ENCODE measurements at regions not wholly inside any gene's neighbourhood (a gene's known extent, or its start where the extent isn't known, plus 50 kb on each side); places are given as distances from the start of the nearest gene placed in this dataset.

DNA sequence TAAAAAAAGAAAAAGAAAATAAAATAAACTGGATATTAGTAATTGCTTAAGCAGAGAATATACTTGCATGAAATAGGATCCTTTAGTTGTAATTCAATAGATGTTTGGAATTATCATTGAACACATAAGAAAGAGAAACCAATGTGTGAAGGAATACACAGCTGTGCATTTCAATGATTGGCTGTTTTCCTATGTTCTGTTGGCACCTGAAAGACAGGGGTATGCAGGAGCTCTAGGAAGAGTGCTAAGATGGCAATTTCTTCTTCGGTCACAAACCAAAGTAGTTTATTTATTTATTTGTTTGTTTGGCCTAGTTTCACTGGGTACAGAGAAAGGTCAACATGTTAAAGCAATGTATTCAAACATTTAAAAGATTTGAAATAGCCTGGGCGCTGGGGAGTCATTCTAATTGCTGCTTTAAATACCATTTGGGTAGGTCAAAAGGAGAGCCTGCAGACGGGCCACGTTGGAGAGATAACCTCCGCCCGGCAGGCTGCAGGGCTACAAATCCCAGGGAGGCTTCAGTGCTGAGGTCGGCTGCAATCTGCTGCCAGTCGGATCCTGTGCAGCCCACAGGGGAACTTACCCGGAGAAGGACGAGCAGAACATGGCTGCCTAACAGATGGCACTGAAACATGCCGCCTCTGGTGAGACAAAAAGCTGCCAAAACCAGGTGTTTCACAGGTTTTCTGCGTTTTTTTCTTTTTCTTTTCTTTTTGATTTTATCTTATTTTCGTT is 154.2 kb upstream of the TYRP1 start:
- Mint-ChIP-seq H3K27me3 (no peaks in the 10 kb centered on the region), H3K4me3 (no peak overlapping the region), H3K36me3 (no peaks in the 10 kb centered on the region), H3K27ac (no peak overlapping the region), H3K9me3 (peaks cover 11% of the 10 kb centered on the region), H3K4me1 (no peaks in the 10 kb centered on the region)
- CTCF ChIA-PET: no interaction called here
- no peak for DNase-seq

DNA sequence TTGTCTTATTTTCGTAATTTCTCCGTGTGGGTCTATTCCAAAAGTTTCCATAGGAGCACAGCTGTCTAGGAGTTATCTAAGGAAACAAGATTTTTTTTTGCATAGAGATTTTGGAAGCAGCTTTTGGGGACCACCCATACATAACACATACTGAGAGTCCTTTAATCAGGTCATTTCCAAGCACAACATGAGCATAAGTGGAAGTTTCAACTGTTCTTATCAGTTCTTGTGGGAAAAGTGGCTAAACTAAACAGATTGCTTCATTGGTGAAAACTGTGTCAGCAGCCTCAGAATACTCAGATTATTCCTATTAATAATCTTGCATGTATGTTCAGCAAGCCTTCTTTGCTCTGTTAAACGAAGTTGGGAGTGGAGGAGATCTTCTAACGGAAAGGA is 153.6 kb upstream of the TYRP1 start:
- no peak for DNase-seq
- Mint-ChIP-seq H3K27me3 (no peaks in the 10 kb centered on the region), H3K4me1 (no peaks in the 10 kb centered on the region), H3K4me3 (no peak overlapping the region), H3K27ac (no peak overlapping the region), H3K9me3 (peaks cover 11% of the 10 kb centered on the region), H3K36me3 (no peaks in the 10 kb centered on the region)
- CTCF ChIA-PET: no interaction called here

DNA sequence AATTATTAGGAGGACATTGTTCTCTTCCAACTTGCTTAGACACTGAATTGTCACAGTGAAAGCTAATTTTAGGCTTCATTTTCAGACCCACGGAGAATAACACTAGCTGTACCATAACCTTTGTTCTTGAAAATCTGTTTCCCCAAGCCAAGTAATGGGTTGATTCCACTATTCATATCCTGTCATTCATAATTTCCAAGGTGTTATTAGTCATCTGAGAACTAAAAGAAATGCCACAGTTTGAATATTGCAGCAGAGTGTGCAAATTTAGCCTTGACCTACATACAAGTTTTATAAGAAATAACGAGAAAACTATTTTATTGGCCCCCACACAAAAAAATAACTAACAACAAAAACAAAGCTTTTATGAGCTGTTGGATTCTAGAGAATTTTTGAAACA is 148.5 kb upstream of the TYRP1 start:
- Mint-ChIP-seq H3K4me1 (no peaks in the 10 kb centered on the region), H3K9me3 (peaks cover 9% of the 10 kb centered on the region), H3K27ac (no peak overlapping the region), H3K36me3 (no peaks in the 10 kb centered on the region), H3K4me3 (no peak overlapping the region), H3K27me3 (no peaks in the 10 kb centered on the region)
- no peak for DNase-seq
- CTCF ChIA-PET: interaction anchor here (0.5 kb wide), 1 partner anchor 81 kb away, joined by 3 read pairs; no protein-coding TSS in a partner anchor

DNA sequence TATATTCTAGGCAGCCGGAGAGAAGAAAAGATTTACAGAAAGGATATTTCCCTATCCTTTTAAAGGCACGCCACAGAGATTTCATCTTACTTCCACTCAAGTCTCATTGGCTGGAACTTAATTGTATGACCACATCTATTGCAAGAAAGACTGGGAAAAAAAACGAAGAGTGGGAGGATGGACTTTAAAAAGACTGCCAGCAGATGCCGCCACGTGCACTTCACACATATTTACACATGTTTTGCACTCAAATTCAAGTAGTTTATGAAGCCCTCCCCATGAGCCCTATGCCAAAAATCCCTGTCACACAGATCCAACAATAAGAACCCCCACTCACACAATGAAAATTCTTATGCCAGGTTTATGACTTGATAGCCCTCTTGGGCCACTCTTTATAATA is 138.5 kb upstream of the TYRP1 start:
- Mint-ChIP-seq H3K9me3 (peaks cover 15% of the 10 kb centered on the region), H3K27ac (no peak overlapping the region), H3K27me3 (no peaks in the 10 kb centered on the region), H3K4me3 (no peak overlapping the region), H3K4me1 (no peaks in the 10 kb centered on the region), H3K36me3 (no peaks in the 10 kb centered on the region)
- DNase-seq: no peak
- CTCF ChIA-PET: no interaction called here

DNA sequence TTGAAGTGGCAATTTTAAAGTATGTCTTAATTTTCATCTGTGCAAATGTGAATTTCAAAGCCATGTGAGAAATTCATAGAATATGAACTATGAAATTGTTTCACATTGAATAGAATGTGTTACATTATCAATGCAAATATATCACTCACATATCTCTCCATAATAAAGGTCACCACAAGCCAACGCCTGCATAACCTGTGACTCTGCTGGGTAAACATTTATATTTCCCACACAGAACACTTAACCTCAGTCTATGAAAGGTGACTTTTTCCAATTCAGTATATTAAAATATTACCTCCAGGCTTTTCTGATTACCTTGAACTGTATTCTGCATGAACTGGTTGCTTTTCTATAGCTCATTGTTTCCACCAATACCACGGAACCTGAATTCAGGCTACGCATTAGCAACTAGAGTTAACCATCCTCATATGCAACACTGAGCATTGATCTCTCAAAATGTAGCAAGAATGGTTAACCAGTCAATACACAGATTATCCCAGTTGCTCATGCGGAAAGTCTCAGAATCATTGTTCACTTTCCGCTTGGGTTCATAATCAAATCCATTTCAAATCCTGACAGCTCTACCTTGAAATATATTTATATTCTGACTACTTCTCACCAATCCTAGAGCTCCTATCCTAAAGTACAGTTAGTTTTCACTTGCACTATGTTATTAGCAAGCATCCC is 126.6 kb upstream of the TYRP1 start:
- CTCF ChIA-PET: no interaction called here
- no peak overlapping the region for H3K4me3 Mint-ChIP-seq
- H3K36me3 Mint-ChIP-seq: no peaks in the 10 kb centered on the region

DNA sequence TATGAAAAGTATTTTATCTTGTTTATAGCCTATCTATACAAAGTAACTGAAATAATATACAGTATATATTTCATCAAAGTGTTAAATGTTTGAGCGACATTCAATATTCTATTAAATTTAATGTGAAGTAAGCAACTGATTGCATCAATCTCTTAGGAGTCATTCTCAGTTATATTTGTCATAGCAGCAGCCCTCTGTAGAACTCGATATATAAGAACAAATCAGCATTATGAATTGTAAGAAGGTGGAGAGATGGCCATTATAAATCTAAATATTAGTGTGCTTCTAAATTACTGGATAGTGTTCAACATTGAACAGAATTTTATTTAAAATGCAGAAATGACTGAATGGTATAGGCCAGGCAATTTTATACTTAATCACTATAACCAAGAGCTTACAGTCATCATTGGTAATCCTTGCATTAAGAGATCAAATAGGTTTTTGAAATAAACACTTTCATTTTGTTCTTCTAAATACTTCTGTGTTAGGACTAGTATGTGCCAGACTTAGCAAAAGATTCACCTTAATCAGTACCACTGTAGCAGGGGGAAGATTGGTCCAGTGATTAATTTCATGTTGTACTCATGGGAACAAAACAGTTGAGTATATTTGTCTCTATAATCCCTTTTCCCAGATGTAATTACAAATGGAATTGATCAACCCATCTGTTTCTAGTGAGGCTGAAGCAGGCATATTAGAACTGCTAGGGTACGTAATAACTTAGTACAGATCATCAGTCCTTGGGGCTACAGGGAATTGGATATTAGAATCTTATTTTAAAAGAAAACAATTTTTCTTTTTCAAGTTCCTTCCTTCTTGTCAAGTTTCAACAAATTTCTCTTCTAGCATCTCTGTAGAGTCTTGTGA is 108.3 kb upstream of the TYRP1 start:
- CTCF ChIA-PET: no interaction called here
- Mint-ChIP-seq H3K36me3 (no peaks in the 10 kb centered on the region), H3K4me3 (no peak overlapping the region), H3K27ac (no peak overlapping the region), H3K27me3 (no peaks in the 10 kb centered on the region), H3K4me1 (no peaks in the 10 kb centered on the region), H3K9me3 (peaks cover 8% of the 10 kb centered on the region)
- DNase-seq: no peak

More for the DNA sequence above, 126.6 kb upstream of the TYRP1 start:
- Mint-ChIP-seq H3K4me1 (no peaks in the 10 kb centered on the region), H3K27ac (no peak overlapping the region), H3K27me3 (no peaks in the 10 kb centered on the region), H3K9me3 (peaks cover 16% of the 10 kb centered on the region)
- no peak for DNase-seq

DNA sequence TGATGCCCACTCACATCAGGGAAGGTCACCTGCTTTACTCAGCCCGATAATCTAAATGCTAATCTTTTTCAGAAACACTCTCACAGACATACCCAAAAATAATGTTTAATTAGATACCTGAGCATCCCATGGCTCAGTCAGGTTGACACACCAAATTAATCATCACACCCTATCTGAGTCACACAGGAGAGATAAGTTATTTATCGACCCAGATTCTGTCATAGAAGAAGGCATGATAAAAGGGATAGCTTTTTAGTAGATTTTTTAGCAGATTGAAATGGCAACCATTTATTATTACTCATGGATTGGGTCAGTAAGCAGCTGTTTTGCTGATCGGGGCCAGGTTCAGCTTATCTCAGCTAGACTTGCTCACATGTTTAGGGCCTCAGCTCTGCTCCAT is 97.8 kb upstream of the TYRP1 start:
- Mint-ChIP-seq H3K36me3 (no peaks in the 10 kb centered on the region), H3K27ac (no peak overlapping the region), H3K4me1 (no peaks in the 10 kb centered on the region), H3K9me3 (peaks cover 4% of the 10 kb centered on the region), H3K4me3 (no peak overlapping the region), H3K27me3 (no peaks in the 10 kb centered on the region)
- CTCF ChIA-PET: no interaction called here
- DNase-seq: no peak

DNA sequence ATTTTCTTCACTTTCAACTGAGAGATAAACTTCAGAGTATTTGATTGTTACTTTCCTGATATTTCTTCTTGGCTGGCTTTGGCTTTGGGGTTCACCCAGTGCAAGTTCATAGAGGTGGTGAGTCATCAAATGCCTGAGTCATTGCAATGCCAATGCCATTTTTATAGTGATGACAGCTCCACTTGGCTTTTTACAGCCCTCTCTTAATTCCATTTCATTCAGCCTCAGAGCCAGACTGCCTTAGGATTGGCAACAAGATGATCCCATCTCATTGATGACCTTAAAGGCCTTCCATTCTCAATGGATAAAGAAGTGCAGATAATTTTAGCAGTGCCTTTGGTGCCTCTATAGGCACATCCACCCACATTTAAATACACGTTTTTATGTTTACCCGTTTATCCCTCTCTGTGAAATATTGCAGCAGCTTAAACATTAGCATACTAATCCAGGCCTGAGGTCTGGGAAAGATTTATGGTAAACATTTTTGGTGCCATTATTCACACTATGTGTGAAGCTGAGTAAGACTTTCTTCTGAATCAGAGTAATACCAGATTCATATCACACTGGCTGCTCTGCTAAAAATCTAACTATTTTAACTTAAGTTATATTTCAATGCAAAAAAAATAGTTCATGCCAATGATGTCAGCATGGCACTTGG is 88.9 kb upstream of the TYRP1 start:
- no peak for DNase-seq
- H3K27ac Mint-ChIP-seq: no peak overlapping the region
- no peak overlapping the region for H3K4me3 Mint-ChIP-seq
- no peaks in the 10 kb centered on the region for H3K4me1 Mint-ChIP-seq
- peaks cover 4% of the 10 kb centered on the region for H3K9me3 Mint-ChIP-seq
- no peaks in the 10 kb centered on the region for H3K36me3 Mint-ChIP-seq
- CTCF ChIA-PET: no interaction called here
- H3K27me3 Mint-ChIP-seq: no peaks in the 10 kb centered on the region

DNA sequence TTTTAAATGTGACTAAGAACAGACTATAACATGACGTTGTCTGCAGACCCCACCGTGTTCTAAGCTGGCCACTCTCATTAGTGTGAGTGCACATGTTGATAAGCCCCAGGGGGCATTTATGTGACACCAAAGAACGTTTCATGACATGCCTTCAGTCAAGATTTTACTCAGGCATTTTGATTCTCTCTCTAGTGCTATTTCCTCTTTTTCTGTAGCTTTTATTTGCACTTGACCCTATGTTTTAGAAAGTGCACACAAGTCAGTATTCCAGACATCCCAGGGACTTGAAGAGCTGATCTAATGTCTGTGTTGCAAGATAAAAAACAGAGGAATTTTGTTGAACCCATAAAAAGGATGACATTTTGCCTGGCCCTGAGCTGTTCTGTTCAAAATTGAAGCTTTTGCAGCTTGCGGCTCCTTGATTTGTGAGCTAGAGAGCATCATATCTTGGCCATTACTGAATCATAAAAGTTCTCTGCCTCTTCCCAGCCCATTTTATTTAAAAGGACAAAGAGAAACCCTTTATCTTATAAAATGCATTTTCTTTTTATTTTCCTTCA is 80.9 kb upstream of the TYRP1 start:
- Mint-ChIP-seq H3K9me3 (peaks cover 9% of the 10 kb centered on the region), H3K4me3 (no peak overlapping the region), H3K27ac (no peak overlapping the region), H3K27me3 (no peaks in the 10 kb centered on the region), H3K4me1 (no peaks in the 10 kb centered on the region), H3K36me3 (no peaks in the 10 kb centered on the region)
- no peak for DNase-seq
- CTCF ChIA-PET: no interaction called here

DNA sequence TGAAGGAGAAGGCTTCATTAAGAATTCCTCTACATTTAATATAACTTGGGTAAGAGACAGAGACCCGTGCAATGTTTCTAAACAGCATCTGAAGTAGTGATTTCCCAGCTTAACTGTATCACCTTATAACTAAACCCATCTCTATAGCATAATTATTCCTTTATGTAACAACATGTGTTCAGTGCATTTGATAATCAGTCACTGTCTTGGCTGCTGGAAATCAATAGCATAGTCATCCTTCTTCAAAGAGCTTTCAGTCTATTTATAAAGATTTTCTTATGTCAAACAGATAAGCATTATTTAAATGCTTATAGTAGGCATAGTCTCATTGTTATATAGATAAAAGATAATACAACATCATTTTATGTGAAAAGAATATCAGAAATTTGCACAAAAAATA is 80.1 kb upstream of the TYRP1 start:
- CTCF ChIA-PET: no interaction called here
- H3K27ac Mint-ChIP-seq: no peak overlapping the region

DNA sequence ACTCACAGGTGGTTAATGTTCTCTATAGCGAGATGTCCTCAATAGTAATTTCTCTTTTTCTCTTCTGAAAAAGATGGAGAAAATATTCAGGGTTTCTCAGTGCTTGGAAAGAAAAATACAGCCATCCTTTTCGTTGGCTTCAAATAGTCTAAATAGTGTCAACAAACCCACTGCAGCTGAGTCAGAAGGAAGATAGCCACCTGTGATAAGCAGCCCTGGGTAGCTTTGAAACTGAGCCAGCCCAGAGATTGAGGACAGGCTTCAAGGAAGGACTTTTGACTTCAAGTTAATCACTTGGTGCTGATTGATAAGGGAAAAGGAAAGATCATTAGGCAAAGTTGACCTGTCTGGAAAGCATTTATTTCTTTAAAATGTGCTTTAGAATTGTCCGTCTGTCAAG is 78.7 kb upstream of the TYRP1 start:
- Mint-ChIP-seq H3K27me3 (no peaks in the 10 kb centered on the region), H3K4me1 (no peaks in the 10 kb centered on the region), H3K9me3 (peaks cover 6% of the 10 kb centered on the region), H3K4me3 (no peak overlapping the region), H3K36me3 (no peaks in the 10 kb centered on the region), H3K27ac (no peak overlapping the region)
- DNase-seq: no peak
- CTCF ChIA-PET: no interaction called here

More for the DNA sequence above, 80.1 kb upstream of the TYRP1 start:
- peaks cover 9% of the 10 kb centered on the region for H3K9me3 Mint-ChIP-seq
- H3K4me3 Mint-ChIP-seq: no peak overlapping the region
- no peak for DNase-seq
- no peaks in the 10 kb centered on the region for H3K4me1 Mint-ChIP-seq
- H3K27me3 Mint-ChIP-seq: no peaks in the 10 kb centered on the region
- no peaks in the 10 kb centered on the region for H3K36me3 Mint-ChIP-seq

DNA sequence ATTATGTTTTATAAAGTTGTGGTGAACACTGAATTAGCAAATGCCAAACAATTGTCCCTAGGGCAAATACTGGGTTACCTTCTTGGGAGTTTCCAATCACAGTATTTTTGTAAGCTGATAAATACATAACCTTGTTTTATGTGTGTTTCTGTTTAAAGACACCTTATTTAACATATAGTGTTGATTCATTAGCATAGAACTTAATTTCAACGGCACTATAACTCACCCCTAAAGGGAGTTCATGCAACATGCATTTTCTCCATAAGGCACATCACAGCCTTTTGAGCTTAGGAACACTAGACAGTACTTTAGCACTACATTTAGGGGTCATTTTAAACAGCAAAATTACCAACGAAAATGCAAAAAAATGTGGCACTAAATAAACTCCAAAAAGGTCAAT is 74.2 kb upstream of the TYRP1 start:
- H3K36me3 Mint-ChIP-seq: no peaks in the 10 kb centered on the region
- DNase-seq: no peak
- peaks cover 5% of the 10 kb centered on the region for H3K9me3 Mint-ChIP-seq
- no peak overlapping the region for H3K27ac Mint-ChIP-seq
- CTCF ChIA-PET: no interaction called here
- no peaks in the 10 kb centered on the region for H3K27me3 Mint-ChIP-seq
- no peak overlapping the region for H3K4me3 Mint-ChIP-seq
- no peaks in the 10 kb centered on the region for H3K4me1 Mint-ChIP-seq

DNA sequence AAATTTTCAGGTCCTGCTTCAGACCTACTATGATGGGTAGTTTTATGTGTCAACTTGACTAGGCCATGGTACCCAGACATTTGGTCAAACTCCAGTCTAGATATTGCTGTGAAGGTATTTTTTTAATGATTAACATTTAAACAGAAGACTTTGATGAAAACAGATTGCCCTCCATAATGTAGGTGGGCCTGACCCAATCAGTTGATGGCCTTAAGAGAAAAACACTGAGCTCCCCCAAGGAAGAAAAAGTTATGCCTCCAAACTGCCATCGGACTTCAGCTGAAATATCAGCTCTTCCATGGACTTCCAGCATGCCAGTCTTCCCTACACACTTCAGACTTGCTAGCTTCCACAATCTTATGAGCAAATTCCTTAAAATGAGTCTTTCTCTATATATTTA is 67.3 kb upstream of the TYRP1 start:
- Mint-ChIP-seq H3K4me1 (no peaks in the 10 kb centered on the region), H3K27ac (no peak overlapping the region), H3K27me3 (no peaks in the 10 kb centered on the region), H3K9me3 (peaks cover 6% of the 10 kb centered on the region), H3K36me3 (no peaks in the 10 kb centered on the region), H3K4me3 (no peak overlapping the region)
- DNase-seq: no peak
- CTCF ChIA-PET: no interaction called here

DNA sequence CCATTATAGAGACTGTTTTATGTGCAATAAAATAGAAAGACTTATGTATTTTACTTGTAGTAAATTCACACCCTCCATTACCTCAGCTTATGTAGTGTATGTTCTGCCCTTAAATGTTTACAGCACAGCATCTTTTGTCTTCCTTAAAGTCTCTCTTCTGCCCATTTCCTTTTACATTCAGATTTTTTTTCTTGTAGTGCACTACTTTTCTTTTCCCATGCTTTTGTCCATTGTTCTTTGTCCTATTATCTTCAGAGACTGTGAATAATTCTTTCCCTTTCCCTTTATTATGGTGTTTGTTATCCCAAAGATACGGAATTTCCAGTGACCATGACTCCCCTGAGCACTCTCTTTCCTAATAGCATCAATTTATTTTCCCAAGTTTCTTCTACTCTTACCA is 66.1 kb upstream of the TYRP1 start:
- H3K27me3 Mint-ChIP-seq: no peaks in the 10 kb centered on the region
- H3K36me3 Mint-ChIP-seq: no peaks in the 10 kb centered on the region
- H3K4me1 Mint-ChIP-seq: no peaks in the 10 kb centered on the region
- CTCF ChIA-PET: no interaction called here
- peaks cover 9% of the 10 kb centered on the region for H3K9me3 Mint-ChIP-seq
- no peak overlapping the region for H3K4me3 Mint-ChIP-seq
- no peak overlapping the region for H3K27ac Mint-ChIP-seq
- no peak for DNase-seq

Measured in activated naive CD4-positive, alpha-beta T cell treated with anti-CD3 and anti-CD28 coated beads, Interleukin-2, amount 10 ng/mL, durations not matched to agents 7 days and 5 days (primary cell).